CD14-positive monocyte (primary cell): ENCODE measurements at regions not wholly inside any gene's neighbourhood (a gene's known extent, or its start where the extent isn't known, plus 50 kb on each side); places are given as distances from the start of the nearest gene placed in this dataset.

Source experiments
- DNase-seq, 3 donors: peaks; one replicate each; pipeline ENCODE4 v3.0.0-alpha.2; 2011 to 2022
- H2AFZ ChIP-seq: 2 replicates; pipeline ENCODE4 v1.6.0; 2012; ENCODE audit warnings: mild to moderate bottlenecking, low read depth, low read length, inconsistent platforms; ENCODE audit not compliant: insufficient read depth, poor library complexity, severe bottlenecking
- H3K27ac ChIP-seq, 2 donors: 1 replicate in 1 of 2; 2 replicates in 1 of 2; pipeline ENCODE4 v1.5.1; 2012 to 2013; ENCODE audit warnings: low read length in 2 of 2, control low read depth in 1 of 2, inconsistent platforms in 1 of 2, low read depth in 1 of 2, mild to moderate bottlenecking in 1 of 2
- H3K27me3 ChIP-seq, 2 donors: one replicate each; pipeline versions ENCODE4 v1.6.0 to v1.6.1; 2011 to 2013; ENCODE audit warnings: low read length in 2 of 2; ENCODE audit not compliant: control insufficient read depth in 2 of 2, insufficient read depth in 2 of 2
- H3K36me3 ChIP-seq, 2 donors: replicated peaks in 1 of 2; 1 replicate in 1 of 2; 2 replicates in 1 of 2; pipeline versions ENCODE4 v1.5.1 to v1.6.1; 2012 to 2013; ENCODE audit warnings: low read length in 2 of 2, control low read depth in 1 of 2, inconsistent platforms in 1 of 2, mild to moderate bottlenecking in 1 of 2; ENCODE audit not compliant: insufficient read depth in 2 of 2, control insufficient read depth in 1 of 2
- H3K4me1 ChIP-seq, 2 donors: 1 replicate in 1 of 2; 2 replicates in 1 of 2; pipeline versions ENCODE4 v1.5.1 to v1.6.1; 2012 to 2013; ENCODE audit warnings: low read length in 2 of 2, control low read depth in 1 of 2, inconsistent platforms in 1 of 2, mild to moderate bottlenecking in 1 of 2, moderate library complexity in 1 of 2; ENCODE audit not compliant: insufficient read depth in 2 of 2, control insufficient read depth in 1 of 2
- H3K4me2 ChIP-seq: replicated peaks from 2 replicates; pipeline ENCODE3; 2012; ENCODE audit warnings: low read length, moderate library complexity, mild to moderate bottlenecking; ENCODE audit not compliant: poor library complexity, severe bottlenecking; ENCODE audit errors: extremely low read depth
- H3K4me3 ChIP-seq, 3 experiments: fragments of 200-600 bp in 1 of 3; sonication (generic) in 1 of 3; replicated peaks in 1 of 3; 1 replicate in 2 of 3; 2 replicates in 1 of 3; pipeline ENCODE4 v1.5.1; 2011 to 2013; ENCODE audit warnings: low read length in 3 of 3, mild to moderate bottlenecking in 3 of 3, control low read depth in 2 of 3, low read depth in 2 of 3, inconsistent platforms in 1 of 3, moderate library complexity in 1 of 3
- H3K79me2 ChIP-seq: 2 replicates; pipeline ENCODE4 v1.6.0; 2012; ENCODE audit warnings: mild to moderate bottlenecking, control low read depth, inconsistent platforms, low read length, moderate library complexity; ENCODE audit not compliant: insufficient read depth
- H3K9ac ChIP-seq: 2 replicates; pipeline ENCODE4 v1.6.0; 2017; ENCODE audit warnings: low read length, mild to moderate bottlenecking; ENCODE audit not compliant: insufficient read depth, poor library complexity, severe bottlenecking
- H3K9me3 ChIP-seq, 2 donors: replicated peaks in 1 of 2; 1 replicate in 1 of 2; 2 replicates in 1 of 2; pipeline versions ENCODE4 v1.5.1 to v1.6.1; 2012 to 2013; ENCODE audit warnings: low read length in 2 of 2, control low read depth in 1 of 2; ENCODE audit not compliant: control insufficient read depth in 1 of 2, insufficient read depth in 1 of 2
- H4K20me1 ChIP-seq: 2 replicates; pipeline ENCODE4 v1.6.0; 2012; ENCODE audit warnings: mild to moderate bottlenecking, low read length, control low read depth, moderate library complexity; ENCODE audit not compliant: insufficient read depth
- H3K27ac Mint-ChIP-seq, 7 donors: one replicate each; pipeline ENCODE4 v1.8.0; 2020; ENCODE audit warnings: mild to moderate bottlenecking in 7 of 7, mixed read lengths in 7 of 7, moderate library complexity in 6 of 7, inconsistent platforms in 2 of 7
- H3K27me3 Mint-ChIP-seq, 3 donors: one replicate each; pipeline ENCODE4 v1.8.0; 2021 to 2022; ENCODE audit warnings: low read depth in 3 of 3, mild to moderate bottlenecking in 3 of 3, mixed read lengths in 3 of 3, moderate library complexity in 3 of 3, inconsistent platforms in 1 of 3
- H3K36me3 Mint-ChIP-seq, 2 donors: one replicate each; pipeline ENCODE4 v1.8.0; 2020; ENCODE audit warnings: mixed read lengths in 2 of 2, inconsistent platforms in 1 of 2, mild to moderate bottlenecking in 1 of 2
- H3K4me1 Mint-ChIP-seq: one replicate; pipeline ENCODE4 v1.8.0; 2020; ENCODE audit warnings: mild to moderate bottlenecking, mixed read lengths
- H3K4me3 Mint-ChIP-seq, 2 donors: one replicate each; pipeline ENCODE4 v1.8.0; 2020; ENCODE audit warnings: mild to moderate bottlenecking in 2 of 2, mixed read lengths in 2 of 2, moderate library complexity in 1 of 2
- H3K9me3 Mint-ChIP-seq, 7 donors: one replicate each; pipeline ENCODE4 v1.8.0; 2020 to 2022; ENCODE audit warnings: mixed read lengths in 7 of 7, mild to moderate bottlenecking in 6 of 7, moderate library complexity in 6 of 7, inconsistent platforms in 2 of 7
- CTCF ChIP-seq: fragments of 200-600 bp; IDR thresholded peaks from one replicate; pipeline ENCODE4 v1.8.0; 2022; ENCODE audit warnings: antibody characterized with exemption, mild to moderate bottlenecking
- WGBS: methylation state at CpG from one replicate; pipeline ENCODE4 v1.1.5; 2013; ENCODE audit warnings: missing lambda C conversion rate; ENCODE audit not compliant: insufficient coverage; 5-methylcytosine and 5-hydroxymethylcytosine counted together
- intact Hi-C, 2 donors: fragments of 100-400 bp; cut with micrococcal nuclease; formaldehyde crosslinking; loops; one replicate each; pipeline versions ENCODE4 v1.15.0 to v1.15.1; 2023

DNA sequence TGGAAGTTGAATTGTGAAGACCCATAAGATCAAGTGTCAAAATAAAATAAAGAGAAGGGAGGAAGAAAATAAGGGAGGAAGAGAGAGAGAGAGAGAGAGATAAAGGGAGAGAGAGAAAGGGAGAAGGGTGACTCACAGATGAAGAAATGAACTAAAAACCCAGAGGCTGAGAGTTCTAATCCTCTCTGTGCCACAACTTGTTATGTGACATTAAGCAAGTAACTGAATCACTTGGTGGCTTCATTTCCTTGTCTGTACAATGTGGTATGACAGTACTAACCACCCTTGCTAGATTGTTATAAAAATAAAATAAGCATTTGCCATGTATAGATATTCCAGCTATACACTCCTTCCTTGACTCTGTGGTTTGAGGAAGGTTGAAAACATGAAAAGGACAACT is 189.0 kb upstream of the FRMD6 start:
- Histone ChIP-seq H3K27ac (no peak overlapping the region), H3K4me3 (no peak overlapping the region), H3K9me3 (peaks cover 0 to under 1% of the 10 kb centered on the region in 2 donors), H2AFZ (no peak overlapping the region), H3K9ac (no peak overlapping the region), H3K79me2 (no peaks in the 10 kb centered on the region), H4K20me1 (no peaks in the 10 kb centered on the region), H3K4me1 (no peaks in the 10 kb centered on the region), H3K36me3 (no peaks in the 10 kb centered on the region), H3K4me2 (no peak overlapping the region), H3K27me3 (no peaks in the 10 kb centered on the region)
- H3K27me3 Mint-ChIP-seq: no peaks in the 10 kb centered on the region
- peaks cover under 1 to 5% (median 2%) of the 10 kb centered on the region in 7 donors for H3K9me3 Mint-ChIP-seq
- no peaks in the 10 kb centered on the region for H3K36me3 Mint-ChIP-seq
- no peak for TF ChIP-seq CTCF
- intact Hi-C loops: no loop called here
- H3K27ac Mint-ChIP-seq: no peak overlapping the region
- DNase-seq: no peak
- no peaks in the 10 kb centered on the region for H3K4me1 Mint-ChIP-seq
- no peak overlapping the region for H3K4me3 Mint-ChIP-seq

DNA sequence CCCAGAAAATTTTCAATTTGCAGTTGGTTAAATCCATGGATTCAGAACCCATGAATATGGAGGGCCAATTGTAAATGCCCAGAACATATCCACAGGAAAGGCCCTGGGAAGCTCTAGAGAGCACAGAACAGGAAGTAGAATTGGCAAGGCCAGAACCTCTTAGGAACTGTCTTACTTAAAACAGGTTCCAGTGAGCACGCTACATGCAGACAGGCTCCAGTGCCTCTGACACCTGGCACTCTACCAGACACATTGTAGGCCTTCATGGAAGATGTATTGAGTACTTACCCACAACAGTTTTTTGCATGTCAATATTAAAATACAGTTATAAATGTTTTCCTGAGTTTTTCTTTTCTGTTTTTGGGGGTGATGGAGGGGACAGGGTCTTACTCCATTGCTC is 188.2 kb upstream of the FRMD6 start:
- no peaks in the 10 kb centered on the region for H3K79me2 ChIP-seq
- no peaks in the 10 kb centered on the region for H3K4me1 ChIP-seq
- Mint-ChIP-seq H3K27me3 (no peaks in the 10 kb centered on the region), H3K36me3 (no peaks in the 10 kb centered on the region), H3K4me3 (no peak overlapping the region), H3K27ac (no peak overlapping the region), H3K4me1 (no peaks in the 10 kb centered on the region), H3K9me3 (peaks cover 4 to 7% (median 5%) of the 10 kb centered on the region in 7 donors)
- DNase-seq: no peak
- intact Hi-C loops: no loop called here
- WGBS: no CpG with 5 or more reads among the region's 1 CpG
- H3K9ac ChIP-seq: no peak overlapping the region
- TF ChIP-seq CTCF: no peak
- H3K27me3 ChIP-seq: no peaks in the 10 kb centered on the region
- no peak overlapping the region for H2AFZ ChIP-seq
- no peaks in the 10 kb centered on the region for H4K20me1 ChIP-seq
- no peaks in the 10 kb centered on the region for H3K36me3 ChIP-seq
- H3K4me2 ChIP-seq: no peak overlapping the region
- peaks cover 0 to 3% of the 10 kb centered on the region in 2 donors for H3K9me3 ChIP-seq
- H3K4me3 ChIP-seq: no peak overlapping the region
- no peak overlapping the region for H3K27ac ChIP-seq
